Ishikawa (cell line): ENCODE measurements at regions not wholly inside any gene's neighbourhood (a gene's known extent, or its start where the extent isn't known, plus 50 kb on each side); places are given as distances from the start of the nearest gene placed in this dataset.

Source experiments
- CEBPB ChIP-seq: IDR thresholded peaks from 2 replicates; pipeline ENCODE4 v1.6.1; 2012
- CREB1 ChIP-seq: IDR thresholded peaks from 2 replicates; pipeline ENCODE4 v1.6.1; 2012; ENCODE audit warnings: low read depth
- EGR1 ChIP-seq: IDR thresholded peaks from 2 replicates; pipeline ENCODE4 v1.6.1; 2012
- EP300 ChIP-seq: IDR thresholded peaks from 2 replicates; pipeline ENCODE4 v1.6.1; 2012; ENCODE audit warnings: borderline replicate concordance
- FOXM1 ChIP-seq: IDR thresholded peaks from 2 replicates; pipeline ENCODE4 v1.6.1; 2012; ENCODE audit warnings: low read depth, borderline replicate concordance
- MAX ChIP-seq: IDR thresholded peaks from 2 replicates; pipeline ENCODE4 v1.6.1; 2012
- NFIC ChIP-seq: IDR thresholded peaks from 2 replicates; pipeline ENCODE4 v1.6.1; 2012
- RAD21 ChIP-seq: IDR thresholded peaks from 2 replicates; pipeline ENCODE4 v1.6.1; 2012; ENCODE audit warnings: low read depth
- REST ChIP-seq: IDR thresholded peaks from 2 replicates; pipeline ENCODE4 v1.6.1; 2012; ENCODE audit warnings: low read depth, mild to moderate bottlenecking
- TAF1 ChIP-seq: IDR thresholded peaks from 2 replicates; pipeline ENCODE4 v1.6.1; 2012; ENCODE audit warnings: low read depth, mild to moderate bottlenecking
- TCF12 ChIP-seq: IDR thresholded peaks from 2 replicates; pipeline ENCODE4 v1.6.1; 2012; ENCODE audit warnings: low read depth
- TEAD4 ChIP-seq: IDR thresholded peaks from 2 replicates; pipeline ENCODE4 v1.6.1; 2012
- YY1 ChIP-seq: IDR thresholded peaks from 2 replicates; pipeline ENCODE4 v1.6.1; 2012; ENCODE audit warnings: low read depth
- ZBTB7A ChIP-seq: IDR thresholded peaks from 2 replicates; pipeline ENCODE4 v1.6.1; 2012; ENCODE audit warnings: low read depth

- TF ChIP-seq FOXM1: no peak
- no peak for TF ChIP-seq EP300
- TF ChIP-seq EGR1: no peak
- no peak for TF ChIP-seq REST
- no peak for TF ChIP-seq TAF1
- no peak for TF ChIP-seq CEBPB
- no peak for TF ChIP-seq YY1
- TF ChIP-seq RAD21: no peak
- TF ChIP-seq TEAD4: no peak
- no peak for TF ChIP-seq CREB1
- TF ChIP-seq NFIC: no peak
- no peak for TF ChIP-seq MAX
- TF ChIP-seq TCF12: no peak
- no peak for TF ChIP-seq ZBTB7A
Measured at GRCh38 chr22:48522271-48522670, 1305.4 kb downstream of the BRD1 start.
